Colonic mucosa (tissue), 4 donors: ENCODE measurements at regions not wholly inside any gene's neighbourhood (a gene's known extent, or its start where the extent isn't known, plus 50 kb on each side); places are given as distances from the start of the nearest gene placed in this dataset.

Source experiments
- DNase-seq: peaks from one replicate; pipeline ENCODE4 v3.0.0-alpha.2; 2020
- H3K27ac ChIP-seq: fragments of 200-600 bp; one replicate; pipeline ENCODE4 v1.8.0; 2021
- H3K27me3 ChIP-seq: fragments of 200-600 bp; one replicate; pipeline ENCODE4 v1.8.0; 2021
- H3K36me3 ChIP-seq: fragments of 200-600 bp; one replicate; pipeline ENCODE4 v1.8.0; 2021
- H3K4me1 ChIP-seq: fragments of 200-600 bp; one replicate; pipeline ENCODE4 v1.8.0; 2021; ENCODE audit warnings: mild to moderate bottlenecking
- H3K4me3 ChIP-seq: fragments of 200-600 bp; one replicate; pipeline ENCODE4 v1.8.0; 2021
- H3K9ac ChIP-seq, 2 donors: one replicate each; pipeline ENCODE4 v1.7.0; 2013; ENCODE audit warnings: control low read depth in 2 of 2, low read depth in 2 of 2, low read length in 2 of 2
- H3K9me3 ChIP-seq: fragments of 200-600 bp; one replicate; pipeline ENCODE4 v1.8.0; 2021
- intact Hi-C: fragments of 100-400 bp; cut with DNase I; formaldehyde crosslinking; loops from one replicate; pipeline ENCODE4 v1.14.1; 2022
- TF ChIP-seq, protein P1 (sequence below): fragments of 200-600 bp; IDR thresholded peaks from one replicate; pipeline ENCODE4 v1.8.0; 2022; ENCODE audit warnings: antibody characterized with exemption, mild to moderate bottlenecking
- donor health status: healthy.
- donor health status: DM: no; HTN: no; CAD: no.
- donor health status: DM: no; HTN: no; CAD: no.

DNA sequence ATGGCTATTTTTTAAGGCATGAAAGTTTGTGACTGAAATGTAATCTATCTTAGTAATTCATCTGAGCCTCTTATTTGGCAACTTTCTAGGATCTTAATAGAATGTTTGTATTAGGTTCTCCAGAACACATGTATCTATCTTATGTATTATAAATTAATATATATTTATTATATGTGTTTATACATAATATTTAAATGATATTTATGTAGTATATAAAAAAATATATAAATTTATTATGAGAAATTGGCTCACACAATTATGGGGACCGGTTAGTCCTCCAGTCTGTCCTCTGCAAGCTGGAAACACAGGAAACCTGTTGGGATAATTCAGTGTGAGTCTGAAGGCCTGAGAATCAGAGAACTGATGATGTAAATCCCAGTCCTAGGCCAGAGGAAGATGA is 155.7 kb downstream of the AMY1C start:
- Histone ChIP-seq H3K9me3 (no peaks in the 10 kb centered on the region), H3K9ac (no peak overlapping the region), H3K4me3 (no peak overlapping the region), H3K4me1 (no peaks in the 10 kb centered on the region), H3K27me3 (no peaks in the 10 kb centered on the region), H3K27ac (no peak overlapping the region), H3K36me3 (no peaks in the 10 kb centered on the region)
- DNase-seq: no peak
- TF ChIP-seq, protein P1, sequence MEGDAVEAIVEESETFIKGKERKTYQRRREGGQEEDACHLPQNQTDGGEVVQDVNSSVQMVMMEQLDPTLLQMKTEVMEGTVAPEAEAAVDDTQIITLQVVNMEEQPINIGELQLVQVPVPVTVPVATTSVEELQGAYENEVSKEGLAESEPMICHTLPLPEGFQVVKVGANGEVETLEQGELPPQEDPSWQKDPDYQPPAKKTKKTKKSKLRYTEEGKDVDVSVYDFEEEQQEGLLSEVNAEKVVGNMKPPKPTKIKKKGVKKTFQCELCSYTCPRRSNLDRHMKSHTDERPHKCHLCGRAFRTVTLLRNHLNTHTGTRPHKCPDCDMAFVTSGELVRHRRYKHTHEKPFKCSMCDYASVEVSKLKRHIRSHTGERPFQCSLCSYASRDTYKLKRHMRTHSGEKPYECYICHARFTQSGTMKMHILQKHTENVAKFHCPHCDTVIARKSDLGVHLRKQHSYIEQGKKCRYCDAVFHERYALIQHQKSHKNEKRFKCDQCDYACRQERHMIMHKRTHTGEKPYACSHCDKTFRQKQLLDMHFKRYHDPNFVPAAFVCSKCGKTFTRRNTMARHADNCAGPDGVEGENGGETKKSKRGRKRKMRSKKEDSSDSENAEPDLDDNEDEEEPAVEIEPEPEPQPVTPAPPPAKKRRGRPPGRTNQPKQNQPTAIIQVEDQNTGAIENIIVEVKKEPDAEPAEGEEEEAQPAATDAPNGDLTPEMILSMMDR: no peak
- intact Hi-C loops: no loop called here

DNA sequence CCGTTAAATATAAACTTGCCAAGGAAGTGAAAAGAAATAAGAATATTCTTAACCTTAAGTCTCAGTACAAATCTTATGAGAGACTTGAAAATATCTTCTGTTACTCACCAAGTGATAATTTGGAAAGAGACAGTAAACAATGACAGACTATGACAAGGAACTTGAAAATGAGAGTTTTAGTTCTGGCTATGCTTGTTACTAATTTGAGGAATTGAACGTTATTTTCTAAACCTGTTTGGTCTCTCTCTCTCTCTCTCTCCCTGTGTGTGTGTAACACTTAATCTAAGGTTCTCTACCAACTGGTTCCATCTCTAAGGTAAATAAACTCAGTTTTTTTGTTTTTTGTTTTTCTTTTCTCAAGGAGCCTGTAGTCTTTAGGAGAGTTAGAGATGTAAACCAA is 161.8 kb downstream of the AMY1C start:
- no peak for DNase-seq
- TF ChIP-seq, protein P1: no peak
- Histone ChIP-seq H3K4me3 (no peak overlapping the region), H3K27ac (no peak overlapping the region), H3K9ac (no peak overlapping the region), H3K9me3 (no peaks in the 10 kb centered on the region), H3K36me3 (no peaks in the 10 kb centered on the region), H3K4me1 (no peaks in the 10 kb centered on the region), H3K27me3 (no peaks in the 10 kb centered on the region)
- intact Hi-C loops: no loop called here

DNA sequence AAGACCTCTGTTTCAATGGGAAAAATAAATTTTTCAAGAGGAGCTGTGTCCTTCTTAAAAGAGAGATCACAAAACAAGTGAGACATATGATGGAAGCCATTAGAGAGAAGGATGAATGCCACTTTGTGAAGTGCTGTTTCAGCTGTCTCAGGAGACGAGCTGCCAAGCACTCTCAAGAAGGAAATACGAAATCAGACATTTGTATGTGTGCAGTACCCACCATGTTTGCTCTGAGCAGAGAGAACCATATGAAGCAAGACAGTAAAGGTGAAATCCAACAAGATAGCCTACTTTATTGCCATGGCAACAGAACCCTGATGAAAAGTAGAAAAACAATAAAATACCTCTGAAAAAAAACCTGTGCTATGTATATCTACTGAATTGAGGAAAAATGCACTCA is 168.1 kb downstream of the AMY1C start:
- H3K9ac ChIP-seq: no peak overlapping the region
- intact Hi-C loops: no loop called here
- no peaks in the 10 kb centered on the region for H3K9me3 ChIP-seq
- no peaks in the 10 kb centered on the region for H3K36me3 ChIP-seq
- H3K27ac ChIP-seq: no peak overlapping the region
- H3K4me1 ChIP-seq: no peaks in the 10 kb centered on the region
- no peaks in the 10 kb centered on the region for H3K27me3 ChIP-seq
- no peak for DNase-seq
- TF ChIP-seq, protein P1: no peak
- H3K4me3 ChIP-seq: no peak overlapping the region

DNA sequence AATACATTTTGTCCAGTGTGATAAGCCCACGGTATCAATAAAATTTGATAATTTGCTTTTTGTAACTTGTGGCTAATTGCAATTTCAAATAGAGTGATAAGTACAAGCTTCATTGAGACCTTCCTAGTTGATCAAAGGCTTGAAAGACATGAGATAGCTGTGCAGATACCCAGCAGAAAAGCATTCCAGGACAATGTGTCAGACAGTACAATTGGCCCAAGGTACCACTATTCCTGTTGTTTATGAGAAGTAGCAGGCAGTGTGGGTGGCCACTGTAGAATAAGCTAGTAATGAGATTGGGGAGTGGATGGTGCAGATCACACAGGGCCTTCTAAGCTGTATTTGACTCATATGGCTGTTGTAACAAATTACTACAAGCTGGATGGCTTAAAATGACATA is 182.2 kb downstream of the AMY1C start:
- H3K9ac ChIP-seq: no peak overlapping the region
- intact Hi-C loops: no loop called here

DNA sequence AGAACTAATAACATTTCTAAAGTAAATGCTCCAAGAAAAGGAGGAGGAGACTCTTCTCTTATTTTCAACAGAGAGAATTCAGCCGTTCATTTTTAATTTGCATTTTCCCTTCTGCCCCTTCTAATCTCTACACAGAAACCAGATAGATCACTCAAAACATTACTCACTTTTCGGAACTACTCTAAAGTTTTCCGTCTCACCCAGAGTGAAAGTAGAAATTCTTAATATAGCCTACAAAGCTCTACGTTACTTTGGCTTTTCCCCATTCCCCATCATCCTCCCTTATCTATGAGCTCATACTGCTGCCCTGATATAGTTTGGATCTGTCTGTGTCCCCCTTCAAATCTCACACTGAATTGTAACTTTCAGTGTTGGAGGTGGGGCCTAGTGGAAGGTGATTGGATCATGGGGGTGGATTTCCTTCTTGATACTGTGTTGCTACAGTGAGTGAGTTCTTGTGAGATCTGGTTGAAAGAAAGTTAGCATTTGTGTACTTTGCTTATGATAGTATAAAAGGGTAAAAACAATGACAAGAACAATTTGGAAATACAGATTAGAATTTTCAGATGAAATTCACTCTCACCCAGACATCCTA is 188.2 kb downstream of the AMY1C start:
- Histone ChIP-seq H3K9me3 (no peaks in the 10 kb centered on the region), H3K27me3 (no peaks in the 10 kb centered on the region), H3K4me3 (no peak overlapping the region), H3K27ac (no peak overlapping the region), H3K9ac (no peak overlapping the region), H3K36me3 (no peaks in the 10 kb centered on the region), H3K4me1 (no peaks in the 10 kb centered on the region)
- TF ChIP-seq, protein P1: no peak
- intact Hi-C loops: no loop called here
- no peak for DNase-seq

More for the DNA sequence above, 182.2 kb downstream of the AMY1C start:
- TF ChIP-seq, protein P1: no peak
- Histone ChIP-seq H3K4me1 (no peaks in the 10 kb centered on the region), H3K9me3 (no peaks in the 10 kb centered on the region), H3K27me3 (no peaks in the 10 kb centered on the region), H3K4me3 (no peak overlapping the region), H3K36me3 (no peaks in the 10 kb centered on the region), H3K27ac (no peak overlapping the region)
- no peak for DNase-seq
